GM12878 (cell line): ENCODE measurements at regions not wholly inside any gene's neighbourhood (a gene's known extent, or its start where the extent isn't known, plus 50 kb on each side); places are given as distances from the start of the nearest gene placed in this dataset.

Experiments used
- CREB1 ChIP-seq: IDR thresholded peaks from 2 replicates; pipeline ENCODE4 v1.6.1; 2012; ENCODE audit warnings: low read depth, mild to moderate bottlenecking, inconsistent platforms
- ESRRA ChIP-seq: IDR thresholded peaks from 2 replicates; pipeline ENCODE4 v1.6.1; 2012; ENCODE audit warnings: mild to moderate bottlenecking, low read length, improper control_type of control experiment
- IKZF1 ChIP-seq: fragments of 450-650 bp; conservative IDR thresholded peaks from 2 replicates; pipeline ENCODE4 v1.6.1; 2017; ENCODE audit warnings: antibody characterized with exemption, mild to moderate bottlenecking
- JUNB ChIP-seq: IDR thresholded peaks from 2 replicates; pipeline ENCODE4 v1.6.1; 2016; ENCODE audit warnings: antibody characterized with exemption, mild to moderate bottlenecking
- LARP7 ChIP-seq: fragments of 450-650 bp; IDR thresholded peaks from 2 replicates; pipeline ENCODE4 v1.6.1; 2017; ENCODE audit warnings: mild to moderate bottlenecking
- MEF2A ChIP-seq: IDR thresholded peaks from 2 replicates; pipeline ENCODE4 v1.6.1; 2011; ENCODE audit warnings: low read depth, mild to moderate bottlenecking, low read length, moderate library complexity; ENCODE audit not compliant: insufficient read depth
- MEF2B ChIP-seq: fragments of 450-650 bp; IDR thresholded peaks from 2 replicates; pipeline ENCODE4 v1.6.1; 2018; ENCODE audit warnings: mild to moderate bottlenecking, moderate library complexity; ENCODE audit not compliant: partially characterized antibody, poor library complexity, severe bottlenecking
- POU2F2 ChIP-seq: IDR thresholded peaks from 3 replicates; pipeline ENCODE4 v1.6.1; 2011; ENCODE audit warnings: low read depth, mild to moderate bottlenecking, low read length, borderline replicate concordance
- SIX5 ChIP-seq: IDR thresholded peaks from 2 replicates; pipeline ENCODE4 v1.6.1; 2011; ENCODE audit warnings: mild to moderate bottlenecking, low read depth, low read length, moderate library complexity; ENCODE audit not compliant: severe bottlenecking
- SMC3 ChIP-seq: IDR thresholded peaks from 2 replicates; pipeline ENCODE4 v1.6.1; 2011; ENCODE audit warnings: low read length, improper control_type of control experiment, borderline replicate concordance
- SP1 ChIP-seq: IDR thresholded peaks from one replicate; pipeline ENCODE4 v1.6.1; 2011; ENCODE audit warnings: low read depth, low read length
- ZNF217 ChIP-seq: fragments of 450-650 bp; IDR thresholded peaks from 2 replicates; pipeline ENCODE4 v1.6.1; 2017; ENCODE audit warnings: antibody characterized with exemption, mild to moderate bottlenecking
- ZZZ3 ChIP-seq: IDR thresholded peaks from 2 replicates; pipeline ENCODE4 v1.6.1; 2011; ENCODE audit warnings: low read depth; ENCODE audit not compliant: control insufficient read depth, insufficient read length
- TF ChIP-seq, protein P1 (sequence below): IDR thresholded peaks from 2 replicates; pipeline ENCODE4 v1.6.1; 2012; ENCODE audit warnings: low read depth, low read length, improper control_type of control experiment
- TF ChIP-seq, protein P2 (sequence below): IDR thresholded peaks from 2 replicates; pipeline ENCODE4 v1.6.1; 2012; ENCODE audit warnings: mild to moderate bottlenecking, low read depth, low read length
- TF ChIP-seq, protein P3 (sequence below): fragments of 150-350 bp; IDR thresholded peaks from 2 replicates; pipeline ENCODE4 v1.6.1; 2016; ENCODE audit warnings: low read depth, low read length
- TF ChIP-seq, protein P4 (sequence below): fragments of 450-650 bp; IDR thresholded peaks from 2 replicates; pipeline ENCODE4 v1.6.1; 2017; ENCODE audit warnings: mild to moderate bottlenecking, low read depth, inconsistent platforms; ENCODE audit not compliant: poor library complexity, severe bottlenecking

DNA sequence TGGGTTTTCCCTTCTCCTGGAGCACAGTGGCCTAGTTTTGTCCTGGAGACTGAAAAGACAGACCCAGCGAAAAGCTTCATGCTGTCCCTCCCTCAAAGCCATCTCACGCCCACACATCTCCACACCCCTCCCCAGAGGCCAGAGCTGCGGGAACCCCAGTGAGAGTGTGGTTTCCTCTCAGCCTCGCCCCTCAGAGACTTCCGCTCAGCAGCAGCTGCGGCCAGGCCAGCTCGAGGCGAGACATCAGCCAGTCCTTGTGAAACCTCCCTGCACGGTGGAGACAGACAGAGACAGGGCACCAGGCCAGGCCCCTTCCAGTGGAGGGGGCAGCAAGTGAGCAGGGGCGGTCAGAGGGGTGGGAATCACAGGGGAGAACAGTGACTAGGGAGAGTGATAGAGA is 77.0 kb upstream of the TNRC6C start (continued):
- TF ChIP-seq LARP7 (0 out of 2 replicates have a peak, but pooled peaks have one; percentile 27), IKZF1 (peak; percentile 83), MEF2A (0 out of 2 replicates have a peak, but pooled peaks have one; percentile 40), SP1 (peak; percentile 63), MEF2B (peak; percentile 99), SMC3 (peak; percentile 38; the same call in 1 of the 2 replicates), POU2F2 (peak; percentile 55; the same call in 1 of the 3 replicates), ESRRA (0 out of 2 replicates have a peak, but pooled peaks have one; percentile 72), SIX5 (no peak), JUNB (no peak), ZZZ3 (no peak), ZNF217 (no peak), CREB1 (0 out of 2 replicates have a peak, but pooled peaks have one; percentile 33)
- TF ChIP-seq, protein P1, sequence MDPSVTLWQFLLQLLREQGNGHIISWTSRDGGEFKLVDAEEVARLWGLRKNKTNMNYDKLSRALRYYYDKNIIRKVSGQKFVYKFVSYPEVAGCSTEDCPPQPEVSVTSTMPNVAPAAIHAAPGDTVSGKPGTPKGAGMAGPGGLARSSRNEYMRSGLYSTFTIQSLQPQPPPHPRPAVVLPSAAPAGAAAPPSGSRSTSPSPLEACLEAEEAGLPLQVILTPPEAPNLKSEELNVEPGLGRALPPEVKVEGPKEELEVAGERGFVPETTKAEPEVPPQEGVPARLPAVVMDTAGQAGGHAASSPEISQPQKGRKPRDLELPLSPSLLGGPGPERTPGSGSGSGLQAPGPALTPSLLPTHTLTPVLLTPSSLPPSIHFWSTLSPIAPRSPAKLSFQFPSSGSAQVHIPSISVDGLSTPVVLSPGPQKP = peak; percentile 62
- TF ChIP-seq, protein P2, sequence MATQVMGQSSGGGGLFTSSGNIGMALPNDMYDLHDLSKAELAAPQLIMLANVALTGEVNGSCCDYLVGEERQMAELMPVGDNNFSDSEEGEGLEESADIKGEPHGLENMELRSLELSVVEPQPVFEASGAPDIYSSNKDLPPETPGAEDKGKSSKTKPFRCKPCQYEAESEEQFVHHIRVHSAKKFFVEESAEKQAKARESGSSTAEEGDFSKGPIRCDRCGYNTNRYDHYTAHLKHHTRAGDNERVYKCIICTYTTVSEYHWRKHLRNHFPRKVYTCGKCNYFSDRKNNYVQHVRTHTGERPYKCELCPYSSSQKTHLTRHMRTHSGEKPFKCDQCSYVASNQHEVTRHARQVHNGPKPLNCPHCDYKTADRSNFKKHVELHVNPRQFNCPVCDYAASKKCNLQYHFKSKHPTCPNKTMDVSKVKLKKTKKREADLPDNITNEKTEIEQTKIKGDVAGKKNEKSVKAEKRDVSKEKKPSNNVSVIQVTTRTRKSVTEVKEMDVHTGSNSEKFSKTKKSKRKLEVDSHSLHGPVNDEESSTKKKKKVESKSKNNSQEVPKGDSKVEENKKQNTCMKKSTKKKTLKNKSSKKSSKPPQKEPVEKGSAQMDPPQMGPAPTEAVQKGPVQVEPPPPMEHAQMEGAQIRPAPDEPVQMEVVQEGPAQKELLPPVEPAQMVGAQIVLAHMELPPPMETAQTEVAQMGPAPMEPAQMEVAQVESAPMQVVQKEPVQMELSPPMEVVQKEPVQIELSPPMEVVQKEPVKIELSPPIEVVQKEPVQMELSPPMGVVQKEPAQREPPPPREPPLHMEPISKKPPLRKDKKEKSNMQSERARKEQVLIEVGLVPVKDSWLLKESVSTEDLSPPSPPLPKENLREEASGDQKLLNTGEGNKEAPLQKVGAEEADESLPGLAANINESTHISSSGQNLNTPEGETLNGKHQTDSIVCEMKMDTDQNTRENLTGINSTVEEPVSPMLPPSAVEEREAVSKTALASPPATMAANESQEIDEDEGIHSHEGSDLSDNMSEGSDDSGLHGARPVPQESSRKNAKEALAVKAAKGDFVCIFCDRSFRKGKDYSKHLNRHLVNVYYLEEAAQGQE = no peak
- TF ChIP-seq, protein P3, sequence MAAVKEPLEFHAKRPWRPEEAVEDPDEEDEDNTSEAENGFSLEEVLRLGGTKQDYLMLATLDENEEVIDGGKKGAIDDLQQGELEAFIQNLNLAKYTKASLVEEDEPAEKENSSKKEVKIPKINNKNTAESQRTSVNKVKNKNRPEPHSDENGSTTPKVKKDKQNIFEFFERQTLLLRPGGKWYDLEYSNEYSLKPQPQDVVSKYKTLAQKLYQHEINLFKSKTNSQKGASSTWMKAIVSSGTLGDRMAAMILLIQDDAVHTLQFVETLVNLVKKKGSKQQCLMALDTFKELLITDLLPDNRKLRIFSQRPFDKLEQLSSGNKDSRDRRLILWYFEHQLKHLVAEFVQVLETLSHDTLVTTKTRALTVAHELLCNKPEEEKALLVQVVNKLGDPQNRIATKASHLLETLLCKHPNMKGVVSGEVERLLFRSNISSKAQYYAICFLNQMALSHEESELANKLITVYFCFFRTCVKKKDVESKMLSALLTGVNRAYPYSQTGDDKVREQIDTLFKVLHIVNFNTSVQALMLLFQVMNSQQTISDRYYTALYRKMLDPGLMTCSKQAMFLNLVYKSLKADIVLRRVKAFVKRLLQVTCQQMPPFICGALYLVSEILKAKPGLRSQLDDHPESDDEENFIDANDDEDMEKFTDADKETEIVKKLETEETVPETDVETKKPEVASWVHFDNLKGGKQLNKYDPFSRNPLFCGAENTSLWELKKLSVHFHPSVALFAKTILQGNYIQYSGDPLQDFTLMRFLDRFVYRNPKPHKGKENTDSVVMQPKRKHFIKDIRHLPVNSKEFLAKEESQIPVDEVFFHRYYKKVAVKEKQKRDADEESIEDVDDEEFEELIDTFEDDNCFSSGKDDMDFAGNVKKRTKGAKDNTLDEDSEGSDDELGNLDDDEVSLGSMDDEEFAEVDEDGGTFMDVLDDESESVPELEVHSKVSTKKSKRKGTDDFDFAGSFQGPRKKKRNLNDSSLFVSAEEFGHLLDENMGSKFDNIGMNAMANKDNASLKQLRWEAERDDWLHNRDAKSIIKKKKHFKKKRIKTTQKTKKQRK = no peak
- TF ChIP-seq, protein P4, sequence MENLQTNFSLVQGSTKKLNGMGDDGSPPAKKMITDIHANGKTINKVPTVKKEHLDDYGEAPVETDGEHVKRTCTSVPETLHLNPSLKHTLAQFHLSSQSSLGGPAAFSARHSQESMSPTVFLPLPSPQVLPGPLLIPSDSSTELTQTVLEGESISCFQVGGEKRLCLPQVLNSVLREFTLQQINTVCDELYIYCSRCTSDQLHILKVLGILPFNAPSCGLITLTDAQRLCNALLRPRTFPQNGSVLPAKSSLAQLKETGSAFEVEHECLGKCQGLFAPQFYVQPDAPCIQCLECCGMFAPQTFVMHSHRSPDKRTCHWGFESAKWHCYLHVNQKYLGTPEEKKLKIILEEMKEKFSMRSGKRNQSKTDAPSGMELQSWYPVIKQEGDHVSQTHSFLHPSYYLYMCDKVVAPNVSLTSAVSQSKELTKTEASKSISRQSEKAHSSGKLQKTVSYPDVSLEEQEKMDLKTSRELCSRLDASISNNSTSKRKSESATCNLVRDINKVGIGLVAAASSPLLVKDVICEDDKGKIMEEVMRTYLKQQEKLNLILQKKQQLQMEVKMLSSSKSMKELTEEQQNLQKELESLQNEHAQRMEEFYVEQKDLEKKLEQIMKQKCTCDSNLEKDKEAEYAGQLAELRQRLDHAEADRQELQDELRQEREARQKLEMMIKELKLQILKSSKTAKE = peak; percentile 85
